ENCODE measurements at regions not wholly inside any gene's neighbourhood (a gene's known extent, or its start where the extent isn't known, plus 50 kb on each side); places are given as distances from the start of the nearest gene placed in this dataset.
"Not testable (repeated sequence)": the region's sequence is repeated elsewhere in the genome, so short reads cannot be mapped to it uniquely, and the experiment has no call there.

DNA sequence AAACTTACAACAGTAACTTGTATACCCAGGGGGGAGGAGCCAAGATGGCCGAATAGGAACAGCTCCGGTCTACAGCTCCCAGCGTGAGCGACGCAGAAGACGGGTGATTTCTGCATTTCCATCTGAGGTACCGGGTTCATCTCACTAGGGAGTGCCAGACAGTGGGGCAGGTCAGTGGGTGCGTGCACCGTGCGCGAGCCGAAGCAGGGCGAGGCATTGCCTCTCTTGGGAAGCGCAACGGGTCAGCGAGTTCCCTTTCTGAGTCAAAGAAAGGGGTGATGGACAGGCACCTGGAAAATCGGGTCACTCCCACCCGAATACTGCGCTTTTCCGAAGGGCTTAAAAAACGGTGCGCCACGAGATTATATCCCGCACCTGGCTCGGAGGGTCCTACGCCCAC lies 278.8 kb downstream of the FAM47B start:
- not testable (repeated sequence) for DNase-seq

DNA sequence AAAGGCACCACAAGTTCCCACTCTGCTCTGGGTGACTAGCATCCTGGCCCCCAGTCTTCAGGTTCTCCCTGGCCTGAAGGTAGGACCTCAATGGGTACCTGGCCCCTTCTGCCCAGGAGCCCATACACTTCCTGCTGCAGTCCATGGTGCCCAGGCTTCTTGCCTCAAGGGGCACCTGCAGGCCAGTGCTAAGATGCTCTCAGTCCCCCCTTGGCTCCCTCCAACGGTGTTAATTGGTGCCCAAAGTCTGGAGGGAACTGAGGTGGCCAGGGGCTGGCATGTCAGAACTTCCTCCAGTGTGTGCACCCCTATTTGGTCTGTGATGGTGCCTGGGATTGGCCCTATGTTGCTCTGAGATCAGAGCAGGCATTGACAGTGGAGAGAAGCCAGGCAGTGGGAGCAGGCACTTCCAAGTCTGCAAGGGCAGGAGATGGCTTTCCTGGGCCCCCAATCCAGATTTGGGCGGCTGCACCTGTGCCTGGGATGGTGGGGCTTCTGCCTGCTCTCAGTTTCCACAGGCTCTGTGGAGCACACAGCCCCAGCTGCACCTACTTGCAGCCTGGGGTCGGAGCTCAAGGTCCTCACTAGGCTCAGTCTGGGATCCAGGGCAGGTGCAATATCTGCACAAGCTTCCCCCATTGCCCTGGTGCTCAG lies 301.6 kb downstream of the FAM47B start:
- no peak for DNase-seq

DNA sequence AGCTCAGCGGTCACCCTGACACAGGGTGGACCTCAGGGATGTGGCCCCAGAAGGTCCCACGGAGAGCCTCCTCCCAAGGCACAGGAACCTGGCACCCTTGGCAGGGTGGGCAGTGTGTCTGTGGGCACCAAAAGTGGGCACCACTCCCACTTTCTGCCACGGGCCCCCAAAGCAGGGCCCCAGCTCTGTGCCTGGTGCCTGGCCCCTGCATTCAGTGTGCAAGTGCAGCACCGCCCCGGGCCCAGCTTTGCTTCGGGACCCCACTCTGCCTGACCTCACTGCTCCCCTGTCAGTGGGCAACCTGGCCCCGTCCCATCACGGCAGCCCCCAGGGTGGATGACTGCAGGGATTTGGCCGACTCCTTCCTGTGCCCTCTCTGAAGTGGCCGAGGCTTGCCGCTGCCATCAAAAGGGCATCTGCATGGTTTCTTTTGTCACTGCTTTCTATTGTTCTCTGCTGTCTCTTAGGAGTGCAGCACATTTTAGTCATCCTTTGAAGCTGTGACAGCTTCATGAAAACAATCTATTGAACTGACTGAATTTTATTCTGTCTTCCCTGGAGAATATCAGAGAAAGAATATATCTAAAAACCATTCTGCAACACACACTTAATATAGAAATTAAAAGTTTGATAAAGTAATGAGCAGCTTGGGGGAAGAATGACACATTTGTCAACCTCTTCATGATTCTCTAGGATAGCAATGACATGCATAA lies 302.4 kb downstream of the FAM47B start:
- DNase-seq = no peak

DNA sequence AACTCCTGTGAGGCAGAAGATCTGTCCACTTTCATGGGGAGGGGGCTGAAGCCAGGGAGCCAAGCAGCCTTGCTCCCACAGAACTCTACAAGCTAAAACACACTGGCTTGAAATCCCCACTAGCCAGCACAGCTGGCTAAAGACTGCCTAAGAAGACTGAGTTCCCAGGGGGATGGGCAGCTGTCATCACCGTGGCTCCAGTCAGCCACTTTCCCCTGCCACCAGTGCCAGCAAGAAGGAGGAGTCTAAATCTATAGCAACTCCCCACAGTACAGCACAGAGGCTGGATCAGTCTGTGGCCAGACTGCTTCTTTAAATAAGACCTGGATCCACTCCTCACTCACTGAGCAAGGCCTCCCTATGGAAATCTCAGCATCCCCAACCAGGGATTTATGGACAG lies 308.6 kb downstream of the FAM47B start:
- DNase-seq = no peak

DNA sequence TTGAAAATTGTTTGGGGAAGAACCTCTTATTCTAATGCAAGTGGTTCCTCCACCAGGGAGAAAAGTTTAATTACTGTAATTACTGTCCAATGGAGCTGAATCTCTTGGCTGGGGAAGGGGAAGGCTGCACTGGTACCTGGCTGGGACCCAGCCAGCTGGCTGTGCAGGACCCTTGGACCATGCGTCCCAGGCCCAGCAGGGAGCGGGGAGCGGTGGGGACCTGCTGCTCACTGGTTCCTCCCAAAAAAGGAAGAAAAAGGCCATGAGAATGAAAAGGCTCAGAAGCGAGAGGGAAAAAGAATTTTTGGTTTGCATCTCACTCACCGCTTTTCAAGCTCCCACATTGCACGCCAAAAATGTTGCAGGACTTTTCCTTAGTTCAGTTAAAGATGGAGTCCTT lies 333.5 kb downstream of the FAM47B start:
- DNase-seq = no peak

DNA sequence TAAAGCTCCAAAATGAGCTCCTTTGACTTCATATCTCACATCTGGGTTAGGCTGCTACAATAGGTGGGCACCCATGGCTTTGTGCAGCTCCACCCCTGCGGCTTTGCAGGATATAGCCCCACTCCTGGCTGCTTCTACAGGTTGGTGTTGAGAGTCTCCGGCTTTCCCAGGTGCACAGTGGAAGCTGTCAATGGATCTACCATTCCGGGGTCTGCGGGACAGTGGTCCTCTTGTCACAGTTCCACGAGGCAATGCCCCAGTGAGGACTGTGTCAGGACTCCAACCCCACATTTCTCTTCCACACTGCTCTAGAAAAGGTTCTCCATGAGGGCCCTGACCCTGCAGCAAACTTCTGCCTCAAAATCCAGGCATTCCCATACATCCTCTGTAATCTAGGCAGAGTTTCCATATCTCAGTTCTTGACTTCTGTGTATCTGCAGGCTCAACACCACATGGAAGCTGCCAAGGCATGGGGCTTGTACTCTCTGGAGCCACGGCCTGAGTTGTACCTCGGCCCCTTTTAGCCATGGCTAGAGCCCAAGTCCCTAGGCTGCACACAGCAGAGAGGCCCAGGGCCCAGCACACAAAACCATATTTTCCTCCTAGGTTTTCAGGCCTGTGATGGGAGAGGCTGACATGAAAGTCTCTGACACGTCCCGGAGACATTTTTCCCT lies 342.8 kb downstream of the FAM47B start:
- DNase-seq = no peak

DNA sequence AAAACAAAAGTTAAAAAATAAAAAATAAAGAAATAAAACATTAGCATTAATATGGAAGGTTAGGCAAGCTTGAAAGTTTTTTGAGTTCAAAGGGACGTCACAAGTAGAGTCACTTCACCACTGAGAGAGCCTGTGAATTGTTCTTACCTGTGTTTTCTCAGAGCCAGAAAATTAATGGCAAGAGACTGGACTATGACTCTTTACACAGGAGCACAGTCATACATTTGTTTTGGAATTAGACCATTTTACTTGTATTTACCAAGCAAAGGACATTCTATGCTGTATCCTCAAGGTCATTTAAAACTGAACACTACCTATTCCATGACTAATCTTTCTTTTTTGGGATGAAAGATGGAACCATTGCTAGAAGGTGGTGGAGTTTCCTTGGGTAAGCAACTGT lies 346.1 kb downstream of the FAM47B start:
- no peak for DNase-seq

DNA sequence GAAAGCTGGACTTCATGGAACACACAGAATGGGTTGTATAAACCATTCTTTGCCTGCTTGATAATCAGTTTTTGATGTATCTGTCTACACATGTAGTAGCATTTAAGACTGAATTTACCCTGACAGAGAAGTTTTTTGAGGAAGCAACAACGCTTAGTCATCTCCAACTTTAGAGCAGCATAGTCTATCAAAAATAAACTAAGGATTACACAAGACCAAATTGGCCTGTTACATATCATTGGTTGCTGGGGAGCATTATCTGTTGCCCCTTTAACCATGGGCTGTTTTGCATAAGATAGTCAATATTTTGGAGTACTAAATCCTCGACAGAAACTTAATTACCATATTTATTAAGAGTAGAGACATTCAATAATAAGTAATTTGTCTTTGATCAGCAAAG lies 347.4 kb downstream of the FAM47B start:
- DNase-seq = no peak

DNA sequence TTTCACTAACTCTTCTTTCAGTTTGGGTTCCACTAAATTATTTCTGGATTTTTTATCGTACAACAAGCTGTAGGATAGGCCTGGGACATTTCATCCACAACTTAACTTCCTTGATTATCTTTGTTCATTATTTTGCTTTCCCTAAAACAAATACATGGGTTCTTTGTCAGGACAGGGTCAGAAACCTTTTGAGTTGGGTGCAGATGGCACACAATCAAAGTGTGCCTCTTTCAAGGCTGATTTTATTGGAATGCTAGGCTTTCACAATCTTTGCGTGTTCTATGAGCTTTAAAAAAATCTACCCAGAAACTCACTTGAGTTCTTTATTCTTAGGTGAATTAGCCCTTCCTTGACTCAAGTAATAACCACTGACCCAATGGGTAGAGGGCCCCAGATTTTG lies 348.4 kb downstream of the FAM47B start:
- no peak for DNase-seq

DNA sequence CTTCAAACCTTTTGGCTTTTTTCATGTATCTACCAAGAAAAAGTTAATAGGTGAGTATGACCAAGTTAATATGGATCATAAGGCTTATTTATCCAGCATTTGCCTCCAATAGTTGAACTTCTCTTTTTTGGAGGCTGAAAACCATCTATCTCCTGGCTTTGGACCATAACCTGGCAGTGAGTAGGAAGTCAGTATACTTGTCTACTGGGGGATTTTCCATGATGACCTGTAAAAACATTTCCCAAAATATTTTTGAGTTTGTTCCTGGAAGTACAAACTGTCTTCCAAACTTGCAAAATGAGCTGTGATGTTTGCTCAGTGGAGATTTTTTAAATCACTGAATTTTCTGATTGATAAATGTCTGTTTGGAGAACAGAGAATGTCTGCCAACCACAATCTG lies 349.9 kb downstream of the FAM47B start:
- DNase-seq = no peak

DNA sequence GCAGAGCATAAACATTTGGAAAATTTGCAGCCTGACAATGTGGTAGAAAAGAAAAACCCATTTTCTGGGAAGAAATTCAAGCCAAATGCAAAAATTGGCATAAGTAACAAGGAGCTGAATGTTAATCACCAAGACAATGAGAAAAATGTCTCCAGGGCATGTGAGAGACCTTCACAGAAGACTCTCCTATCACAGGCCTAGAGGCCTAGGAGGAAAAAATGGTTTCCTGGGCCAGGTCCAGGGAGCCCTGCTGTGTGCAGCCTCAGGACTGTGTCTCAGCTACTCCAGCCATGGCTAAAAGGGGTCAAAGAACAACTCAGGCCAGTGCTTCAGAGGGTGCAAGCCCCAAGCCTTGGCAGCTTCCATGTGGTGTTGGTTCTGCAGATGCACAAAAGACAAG lies 362.4 kb downstream of the FAM47B start:
- not testable (repeated sequence) for DNase-seq

DNA sequence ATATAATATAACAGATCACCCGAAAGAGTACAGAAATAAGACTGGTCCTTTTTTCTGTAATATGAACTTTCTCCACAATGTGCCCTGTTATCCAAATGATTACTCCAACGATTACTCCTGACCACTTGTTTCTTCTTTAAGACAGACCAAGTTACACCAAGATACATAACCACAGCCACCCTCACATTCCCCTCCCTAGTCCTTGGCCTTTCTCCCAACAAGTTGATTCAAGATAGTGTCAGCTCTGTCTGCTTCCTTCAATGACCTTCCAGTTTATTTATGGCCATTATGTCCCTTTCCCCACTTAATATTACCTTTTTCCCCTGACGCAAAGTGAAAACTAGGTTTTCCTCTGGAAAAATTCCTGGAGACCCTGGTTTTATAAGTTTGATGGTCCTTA lies 397.2 kb downstream of the FAM47B start:
- no peak for DNase-seq

DNA sequence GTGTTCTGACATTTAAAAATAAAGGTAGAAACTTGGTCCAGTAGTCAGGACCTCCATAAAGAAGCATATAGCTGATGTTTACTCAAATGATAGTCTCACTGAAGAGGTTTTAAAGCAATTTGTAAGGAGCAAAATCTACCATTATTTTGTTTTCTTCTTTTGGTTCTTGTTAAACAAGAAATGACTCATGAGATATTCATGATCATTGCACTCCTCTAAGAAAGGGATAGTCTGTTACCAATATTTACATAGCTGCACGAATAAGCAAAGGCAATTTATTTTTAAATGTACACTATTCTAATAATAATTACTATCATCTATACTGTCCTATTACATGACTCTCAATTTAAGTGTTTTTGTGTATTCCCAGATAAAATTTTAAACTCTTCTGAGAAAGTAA lies 397.9 kb downstream of the FAM47B start:
- no peak for DNase-seq

DNA sequence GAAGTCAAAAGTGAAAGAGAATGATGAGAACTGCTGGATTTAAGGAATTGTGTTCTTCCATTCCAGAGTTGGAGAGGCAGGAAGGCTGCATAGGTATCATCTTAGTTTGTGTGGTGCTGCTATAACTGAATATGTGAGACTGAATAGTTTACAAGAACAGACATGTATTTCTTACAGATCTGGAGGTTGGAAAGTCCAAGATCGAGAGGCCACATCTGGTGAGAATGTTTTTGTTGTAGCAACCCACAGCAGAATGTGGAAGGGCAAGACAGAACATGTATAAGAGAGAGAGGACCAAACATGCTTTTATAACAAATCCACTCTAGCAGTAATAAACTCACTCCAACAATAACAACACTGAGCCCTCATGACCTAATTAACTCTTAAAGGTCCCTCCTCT lies 408.6 kb downstream of the FAM47B start:
- DNase-seq = no peak

DNA sequence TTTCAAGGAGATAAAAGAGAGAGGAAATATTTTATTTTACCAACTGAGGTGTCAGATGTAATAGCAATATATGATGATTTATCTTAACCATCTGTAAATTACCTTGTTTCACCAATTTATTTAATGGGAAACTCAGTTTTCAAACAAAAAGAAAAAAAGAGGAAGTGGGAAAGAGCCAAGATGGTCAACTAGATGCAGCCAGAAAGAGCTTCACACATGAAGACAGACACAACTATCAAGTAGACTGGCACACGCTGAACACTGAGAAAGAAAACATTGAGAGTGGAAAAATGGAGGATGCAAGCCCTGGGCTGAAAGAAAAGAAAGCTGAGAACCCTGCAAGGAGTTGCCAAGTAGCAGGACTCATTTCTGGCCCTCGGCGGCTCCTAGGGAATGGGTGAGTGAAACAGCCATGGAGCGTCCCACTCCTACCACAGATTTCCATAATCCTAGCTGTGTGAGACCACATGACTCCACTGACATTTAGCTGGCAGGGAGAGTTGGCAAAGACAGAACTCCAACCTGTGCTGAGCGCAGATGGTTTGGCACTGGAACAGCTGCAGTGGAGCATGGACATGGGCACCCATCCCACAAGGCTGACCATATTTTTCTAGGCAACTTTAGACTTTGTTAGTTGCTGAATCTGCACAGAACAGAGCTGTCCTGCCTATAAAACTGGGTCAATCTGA lies 409.3 kb downstream of the FAM47B start:
- DNase-seq = no peak

DNA sequence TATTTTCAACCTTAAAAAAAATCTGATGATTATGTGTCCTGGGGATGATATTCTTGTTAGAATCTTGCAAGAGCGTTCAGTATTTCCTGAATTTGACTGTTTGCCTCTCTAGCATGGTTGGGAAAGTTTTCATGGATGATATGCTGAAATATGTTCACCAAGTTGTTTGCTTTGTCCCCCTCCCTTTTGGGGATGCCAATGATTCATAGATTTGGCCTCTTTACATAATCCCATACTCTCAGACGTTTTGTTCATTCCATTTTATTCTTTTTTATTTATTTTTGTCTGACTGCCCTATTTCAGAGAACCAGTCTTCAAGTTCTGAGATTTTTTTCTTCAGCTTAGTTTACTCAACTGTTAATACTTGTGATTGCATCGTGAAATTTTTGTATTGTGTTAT lies 415.1 kb downstream of the FAM47B start:
- no peak for DNase-seq

DNA sequence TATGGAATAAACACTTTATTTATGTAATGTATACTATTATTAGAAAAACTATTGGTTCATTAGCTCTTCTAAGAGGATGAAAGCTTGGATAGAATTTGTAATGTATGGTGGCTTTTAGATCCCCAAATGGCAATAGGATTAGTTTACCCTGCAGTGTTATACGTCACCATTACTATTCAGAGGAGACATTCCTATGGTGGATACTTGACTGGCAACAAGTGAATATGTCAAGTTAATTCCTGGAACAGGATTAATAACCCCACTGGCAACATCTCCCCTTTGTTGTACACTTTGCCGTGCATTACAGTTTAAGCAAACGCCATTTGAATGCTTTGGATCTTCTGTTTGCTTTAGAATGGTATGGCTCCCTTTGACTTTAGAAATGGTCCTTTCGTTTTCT lies 420.3 kb downstream of the FAM47B start:
- DNase-seq = no peak

DNA sequence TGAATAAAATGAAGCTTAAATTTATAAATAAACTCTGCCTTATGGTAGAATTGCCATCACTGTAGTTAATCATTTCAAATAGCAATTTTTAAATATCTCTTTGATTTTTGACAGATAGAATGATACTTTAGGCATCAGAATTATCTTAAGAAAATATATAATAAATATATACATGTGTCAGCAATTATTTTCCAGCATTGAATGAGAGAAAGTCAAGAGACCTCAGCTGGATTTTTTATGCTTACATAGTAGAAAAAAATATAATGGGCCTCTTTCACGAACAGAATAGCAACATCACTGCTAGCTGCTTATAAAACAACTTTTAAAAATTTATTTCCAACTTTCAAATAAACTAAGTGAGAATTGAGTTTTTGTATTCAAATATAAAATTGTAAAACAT lies 424.0 kb upstream of the MAGEB16 start:
- no peak for DNase-seq

DNA sequence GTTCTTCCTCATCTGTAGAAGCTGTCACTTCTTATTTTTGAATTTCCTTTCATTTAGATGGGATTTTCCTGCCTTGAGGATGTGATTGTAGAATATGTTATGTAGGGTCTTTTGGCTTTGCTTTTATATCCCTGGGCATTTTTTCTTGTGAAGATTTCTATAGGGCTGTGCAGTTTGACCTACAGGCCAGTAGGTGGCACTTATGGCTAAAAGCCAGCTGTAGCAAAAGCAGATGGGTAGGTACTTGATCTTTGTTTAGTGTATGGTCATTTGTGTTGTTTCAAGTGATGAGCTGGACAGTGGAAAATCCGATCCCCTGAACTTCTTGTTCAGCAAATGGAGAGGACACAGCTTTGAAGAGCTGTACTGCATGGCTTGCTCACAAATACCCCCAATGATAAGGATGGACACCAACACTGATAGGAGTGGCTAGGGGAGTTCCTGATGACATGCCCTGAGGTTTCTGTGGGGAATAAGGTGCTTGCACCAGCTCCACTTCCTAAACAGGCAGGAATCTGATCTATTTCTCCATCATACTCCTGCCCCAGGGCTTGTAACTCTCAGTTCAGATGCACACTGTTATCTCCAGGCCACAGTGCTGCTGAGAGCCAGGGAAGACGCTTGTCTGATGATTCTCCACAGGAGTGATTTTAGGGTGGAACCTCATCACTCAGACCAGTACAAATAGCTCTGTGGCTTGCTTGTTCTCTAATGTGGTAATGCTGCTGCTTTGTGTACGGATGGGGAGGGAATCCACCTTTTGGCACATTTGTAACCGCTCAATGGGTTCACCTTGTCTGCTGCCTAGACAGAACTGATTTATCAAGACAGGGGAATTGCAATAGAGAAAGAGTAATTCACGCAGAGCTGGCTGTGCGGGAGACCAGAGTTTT lies 417.1 kb upstream of the MAGEB16 start:
- DNase-seq = peak in 1 of 2 experiments; percentile 0

DNA sequence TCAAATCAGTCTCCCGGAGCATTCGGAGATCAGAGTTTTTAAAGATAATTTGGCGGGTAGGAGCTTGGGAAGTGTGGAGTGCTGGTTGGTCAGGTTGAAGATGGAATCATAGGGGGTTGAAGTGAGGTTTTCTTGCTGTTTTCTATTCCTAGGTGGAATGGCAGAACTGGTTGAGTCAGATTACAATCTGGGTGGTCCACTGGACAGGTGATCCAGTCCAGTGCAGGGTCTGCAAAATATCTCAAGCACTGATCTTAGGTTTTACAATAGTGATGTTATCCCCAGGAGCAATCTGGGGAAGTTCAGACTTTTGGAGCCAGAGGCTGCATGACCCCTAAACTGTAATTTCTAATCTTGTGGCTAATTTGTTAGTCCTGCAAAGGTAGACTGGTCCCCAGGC lies 416.4 kb upstream of the MAGEB16 start:
- not testable (repeated sequence) for DNase-seq

DNA sequence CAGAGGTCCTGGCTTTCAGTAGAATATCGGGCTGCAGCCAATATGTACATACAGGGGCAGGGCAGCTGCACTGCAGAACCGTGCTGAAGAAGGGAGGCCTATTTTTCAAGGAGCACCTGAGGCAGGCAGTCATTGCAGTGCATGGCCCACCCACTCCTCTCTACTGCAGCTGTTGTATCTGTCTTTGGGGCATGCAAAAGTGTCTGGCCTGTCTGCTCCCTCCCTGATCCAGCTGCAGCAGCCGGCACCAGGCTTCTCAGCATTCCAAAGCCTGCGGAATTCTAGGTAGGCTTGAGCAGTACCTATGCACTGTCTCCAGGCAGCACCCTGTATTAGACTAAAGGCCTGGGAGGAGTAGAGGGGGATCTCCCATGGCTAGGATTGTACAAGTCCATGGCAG lies 415.2 kb upstream of the MAGEB16 start:
- no peak for DNase-seq

DNA sequence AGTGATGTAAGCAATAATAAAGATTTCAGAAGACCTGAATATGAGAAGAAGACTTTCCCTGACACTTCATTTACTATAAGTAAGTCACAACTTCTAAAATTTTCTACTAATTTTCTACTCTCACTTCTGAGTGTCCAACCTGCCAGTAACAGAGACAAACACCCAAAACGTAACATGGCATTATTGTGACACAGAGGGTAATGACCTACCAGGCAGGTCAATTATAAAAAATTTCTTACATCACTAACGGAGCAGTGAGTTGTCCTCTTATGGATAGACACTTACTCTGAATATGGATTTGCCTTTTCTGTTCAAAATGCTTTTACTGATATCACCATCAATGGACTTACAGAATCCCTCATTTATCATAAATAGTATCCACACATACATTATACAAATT lies 405.9 kb upstream of the MAGEB16 start:
- no peak for DNase-seq

DNA sequence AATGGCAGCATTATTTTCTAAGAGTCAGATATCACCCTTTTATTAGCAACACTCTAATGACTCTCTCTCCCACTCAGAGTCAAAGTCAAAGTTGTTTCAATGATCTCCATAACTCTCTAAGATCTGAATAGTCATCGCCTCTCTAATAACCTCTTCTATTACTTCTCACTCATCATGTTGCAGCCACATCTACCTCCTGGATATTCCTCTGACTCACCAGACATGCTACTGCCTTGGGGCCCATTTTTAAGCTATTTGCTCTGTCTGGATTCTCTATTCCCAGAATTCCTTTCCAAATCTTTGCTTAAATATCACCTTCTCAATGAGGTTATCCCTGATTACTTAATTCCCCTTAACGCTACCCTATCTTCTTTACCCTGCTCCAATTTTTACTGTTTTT lies 391.8 kb upstream of the MAGEB16 start:
- no peak for DNase-seq

All from SW 1271 (cell line).